Mammary epithelial cell (primary cell): ENCODE measurements at regions not wholly inside any gene's neighbourhood (a gene's known extent, or its start where the extent isn't known, plus 50 kb on each side); places are given as distances from the start of the nearest gene placed in this dataset.

ENCODE experiments used
- CTCF ChIP-seq, 2 donors: IDR thresholded peaks in 1 of 2; conservative IDR thresholded peaks in 1 of 2; 2 replicates each; pipeline ENCODE4 v1.5.1; 2011 to 2012; ENCODE audit warnings: inconsistent platforms in 2 of 2, low read length in 2 of 2, mild to moderate bottlenecking in 2 of 2, control low read depth in 1 of 2, low read depth in 1 of 2; ENCODE audit not compliant: insufficient read depth in 1 of 2; ENCODE audit errors: extremely low read depth in 1 of 2
- EZH2 ChIP-seq: IDR thresholded peaks from 2 replicates; pipeline ENCODE4 v1.6.1; 2012; ENCODE audit warnings: low read length, inconsistent platforms, borderline replicate concordance

GRCh38 chr20:41894255-41894963, 276.2 kb upstream of the CHD6 start:
- TF ChIP-seq CTCF (conservative IDR thresholded peaks at IDR 0.05 in 1 of 2, IDR thresholded peaks at IDR 0.05 in 1 of 2; ENCODE audit: extremely low read depth in 1 of 2, insufficient read depth in 1 of 2, low read depth in 1 of 2, low read length in 2 of 2) (no peak), EZH2 (no peak)
